Transverse colon (tissue), 4 donors: ENCODE measurements at regions not wholly inside any gene's neighbourhood (a gene's known extent, or its start where the extent isn't known, plus 50 kb on each side); places are given as distances from the start of the nearest gene placed in this dataset.

Source experiments
- EP300 ChIP-seq: sonication (generic); formaldehyde crosslinking; IDR thresholded peaks from one replicate; pipeline ENCODE4 v1.6.1; 2017; ENCODE audit warnings: antibody characterized with exemption, low read depth
- POLR2A ChIP-seq: fragments of 450-650 bp; IDR thresholded peaks from one replicate; pipeline ENCODE4 v1.6.1; 2016; ENCODE audit warnings: antibody characterized with exemption, mild to moderate bottlenecking, moderate library complexity
- POLR2AphosphoS5 ChIP-seq, 3 donors: sonication (generic); formaldehyde crosslinking; IDR thresholded peaks; one replicate each; pipeline ENCODE4 v1.6.1; 2016; ENCODE audit warnings: antibody characterized with exemption in 3 of 3
- TF ChIP-seq, protein P1 (sequence below), 5 experiments: fragments of 200-600 bp in 3 of 5; fragments of 450-650 bp in 2 of 5; sonication (generic) in 3 of 5; IDR thresholded peaks; 1 replicate in 2 of 5; 2 replicates in 3 of 5; pipeline ENCODE4 v1.5.1; 2016 to 2017; ENCODE audit warnings: antibody characterized with exemption in 5 of 5, inconsistent platforms in 3 of 5, mild to moderate bottlenecking in 2 of 5, moderate library complexity in 1 of 5

DNA sequence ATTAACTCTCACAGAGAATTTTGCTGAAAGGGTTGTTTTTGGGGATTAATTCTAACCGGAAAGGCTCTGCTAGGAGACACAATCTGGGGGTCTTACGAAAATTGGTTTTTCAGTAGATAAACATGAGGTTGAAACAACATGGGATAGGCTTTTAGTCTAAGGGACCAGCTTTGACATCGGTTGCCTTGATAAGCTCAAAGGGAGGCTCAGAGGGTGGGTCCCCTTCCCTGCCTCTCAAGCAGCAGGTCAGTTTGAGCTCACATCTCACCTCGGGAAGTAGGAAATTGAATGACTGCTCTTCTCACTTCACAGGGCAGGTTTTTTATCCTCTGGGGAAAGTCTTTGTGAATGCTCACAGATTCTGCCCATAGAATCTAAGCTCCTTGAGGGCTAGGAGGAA lies 70.2 kb upstream of the KIRREL3 start:
- TF ChIP-seq, protein P1, sequence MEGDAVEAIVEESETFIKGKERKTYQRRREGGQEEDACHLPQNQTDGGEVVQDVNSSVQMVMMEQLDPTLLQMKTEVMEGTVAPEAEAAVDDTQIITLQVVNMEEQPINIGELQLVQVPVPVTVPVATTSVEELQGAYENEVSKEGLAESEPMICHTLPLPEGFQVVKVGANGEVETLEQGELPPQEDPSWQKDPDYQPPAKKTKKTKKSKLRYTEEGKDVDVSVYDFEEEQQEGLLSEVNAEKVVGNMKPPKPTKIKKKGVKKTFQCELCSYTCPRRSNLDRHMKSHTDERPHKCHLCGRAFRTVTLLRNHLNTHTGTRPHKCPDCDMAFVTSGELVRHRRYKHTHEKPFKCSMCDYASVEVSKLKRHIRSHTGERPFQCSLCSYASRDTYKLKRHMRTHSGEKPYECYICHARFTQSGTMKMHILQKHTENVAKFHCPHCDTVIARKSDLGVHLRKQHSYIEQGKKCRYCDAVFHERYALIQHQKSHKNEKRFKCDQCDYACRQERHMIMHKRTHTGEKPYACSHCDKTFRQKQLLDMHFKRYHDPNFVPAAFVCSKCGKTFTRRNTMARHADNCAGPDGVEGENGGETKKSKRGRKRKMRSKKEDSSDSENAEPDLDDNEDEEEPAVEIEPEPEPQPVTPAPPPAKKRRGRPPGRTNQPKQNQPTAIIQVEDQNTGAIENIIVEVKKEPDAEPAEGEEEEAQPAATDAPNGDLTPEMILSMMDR (IDR thresholded peaks at IDR 0.05) = no peak
- TF ChIP-seq POLR2AphosphoS5 (IDR thresholded peaks at IDR 0.05) (no peak), EP300 (no peak), POLR2A (no peak)
